DOHH2 (cell line): ENCODE measurements at regions not wholly inside any gene's neighbourhood (a gene's known extent, or its start where the extent isn't known, plus 50 kb on each side); places are given as distances from the start of the nearest gene placed in this dataset.
"Not testable (repeated sequence)": the region's sequence is repeated elsewhere in the genome, so short reads cannot be mapped to it uniquely, and the experiment has no call there.

Experiments used
- H3F3A ChIP-seq: fragments of 200-600 bp; sonication (generic), shearing (Covaris generic); 2 replicates; pipeline ENCODE4 v1.6.0; 2016; ENCODE audit warnings: antibody characterized with exemption, mild to moderate bottlenecking; ENCODE audit not compliant: control insufficient read depth, insufficient read depth
- H3K27ac ChIP-seq: fragments of 200-600 bp; sonication (generic); 2 replicates; pipeline ENCODE4 v1.5.1; 2014; ENCODE audit warnings: low read depth, mild to moderate bottlenecking, low read length, moderate library complexity
- H3K27me3 ChIP-seq: fragments of 200-600 bp; sonication (generic); 2 replicates; pipeline ENCODE4 v1.6.1; 2014; ENCODE audit warnings: mild to moderate bottlenecking, low read length, mixed read lengths; ENCODE audit not compliant: control insufficient read depth
- H3K36me3 ChIP-seq: fragments of 200-600 bp; sonication (generic); 2 replicates; pipeline ENCODE4 v1.6.1; 2014; ENCODE audit warnings: mild to moderate bottlenecking, low read length, moderate library complexity, mixed read lengths; ENCODE audit not compliant: control insufficient read depth
- H3K4me1 ChIP-seq: fragments of 200-600 bp; sonication (generic); 2 replicates; pipeline ENCODE4 v1.6.1; 2014; ENCODE audit warnings: mild to moderate bottlenecking, low read length, mixed read lengths; ENCODE audit not compliant: control insufficient read depth
- H3K4me2 ChIP-seq: fragments of 200-600 bp; sonication (generic); 2 replicates; pipeline ENCODE4 v1.6.0; 2014; ENCODE audit warnings: mild to moderate bottlenecking, low read length, moderate library complexity
- H3K4me3 ChIP-seq: fragments of 200-600 bp; sonication (generic); 2 replicates; pipeline ENCODE4 v1.5.1; 2014; ENCODE audit warnings: mild to moderate bottlenecking, low read length, mixed read lengths
- H3K79me2 ChIP-seq: fragments of 200-600 bp; sonication (generic); 2 replicates; pipeline ENCODE4 v1.6.1; 2014; ENCODE audit warnings: mild to moderate bottlenecking, low read length, mixed read lengths; ENCODE audit not compliant: control insufficient read depth
- H3K9me2 ChIP-seq: fragments of 200-600 bp; sonication (generic); replicated peaks from 2 replicates; pipeline ENCODE4 v1.6.1; 2014; ENCODE audit warnings: mild to moderate bottlenecking, low read length, mixed read lengths; ENCODE audit not compliant: control insufficient read depth
- H3K9me3 ChIP-seq: fragments of 200-600 bp; sonication (generic); 2 replicates; pipeline ENCODE4 v1.6.1; 2014; ENCODE audit warnings: antibody characterized with exemption, low read length, mixed read lengths; ENCODE audit not compliant: control insufficient read depth, insufficient read depth
- H4K20me1 ChIP-seq: fragments of 200-600 bp; sonication (generic); 2 replicates; pipeline ENCODE4 v1.6.0; 2014; ENCODE audit warnings: low read depth, mild to moderate bottlenecking, antibody characterized with exemption, low read length, moderate library complexity; ENCODE audit not compliant: control insufficient read depth, insufficient read depth
- CTCF ChIP-seq: fragments of 200-600 bp; sonication (generic); IDR thresholded peaks from one replicate; pipeline ENCODE4 v1.5.1; 2014; ENCODE audit warnings: antibody characterized with exemption, mild to moderate bottlenecking, low read depth, low read length; ENCODE audit not compliant: poor library complexity, severe bottlenecking
- EZH2phosphoT487 ChIP-seq: fragments of 200-600 bp; sonication (generic); IDR thresholded peaks from 2 replicates; pipeline ENCODE4 v1.6.1; 2017; ENCODE audit warnings: borderline replicate concordance, mild to moderate bottlenecking, antibody characterized with exemption, low read length, moderate library complexity, mixed read lengths

DNA sequence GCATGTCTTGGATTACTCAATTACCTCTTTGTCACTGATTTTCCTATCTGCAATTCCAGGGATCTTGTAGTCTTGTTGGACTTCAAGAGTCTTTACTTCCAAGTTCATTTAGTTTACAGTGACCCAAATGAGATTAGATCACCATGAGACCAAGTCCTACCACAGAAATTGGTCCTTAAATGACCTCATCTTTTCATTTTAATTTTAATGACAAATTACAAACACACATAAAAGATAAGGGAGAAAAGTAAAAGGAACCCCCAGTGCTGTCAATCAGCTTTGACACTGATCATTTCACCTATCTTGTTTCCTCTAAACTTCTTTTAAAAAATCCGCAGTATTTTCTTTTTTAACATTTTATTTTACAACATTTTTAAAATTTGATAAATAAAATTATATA lies 54.9 kb upstream of the FYN start:
- no peaks in the 10 kb centered on the region for H4K20me1 ChIP-seq
- no peak overlapping the region for H3K4me3 ChIP-seq
- no peak overlapping the region for H3K4me2 ChIP-seq
- no peaks in the 10 kb centered on the region for H3F3A ChIP-seq
- no peaks in the 10 kb centered on the region for H3K79me2 ChIP-seq
- peaks cover 23% of the 10 kb centered on the region for H3K27me3 ChIP-seq
- no peaks in the 10 kb centered on the region for H3K9me3 ChIP-seq
- no peaks in the 10 kb centered on the region for H3K9me2 ChIP-seq
- H3K36me3 ChIP-seq: no peaks in the 10 kb centered on the region
- no peak for TF ChIP-seq CTCF
- TF ChIP-seq EZH2phosphoT487: no peak
- H3K27ac ChIP-seq: no peak overlapping the region
- H3K4me1 ChIP-seq: no peaks in the 10 kb centered on the region

DNA sequence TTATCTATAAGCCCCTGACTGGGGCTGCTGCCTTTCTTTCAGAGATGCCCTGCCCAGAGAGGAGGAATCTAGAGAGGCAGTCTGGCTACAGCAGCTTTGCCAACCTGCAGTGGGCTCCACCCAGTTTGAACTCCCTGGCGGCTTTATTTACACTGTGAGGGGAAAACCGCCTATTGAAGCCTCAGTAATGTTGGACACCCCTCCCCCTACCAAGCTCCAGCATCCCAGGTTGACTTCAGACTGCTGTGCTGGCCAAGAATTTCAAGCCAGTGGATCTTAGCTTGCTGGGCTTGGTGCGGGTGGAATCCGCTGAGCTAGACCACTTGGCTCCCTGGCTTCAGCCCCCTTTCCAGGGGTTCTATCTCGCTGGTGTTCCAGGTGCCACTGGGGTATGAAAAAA lies 61.4 kb upstream of the FYN start:
- H3K9me2 ChIP-seq, H3K79me2 ChIP-seq, H3K27ac ChIP-seq, H3K4me2 ChIP-seq, H3K9me3 ChIP-seq, H4K20me1 ChIP-seq, H3K4me3 ChIP-seq, H3K4me1 ChIP-seq, H3K36me3 ChIP-seq, H3K27me3 ChIP-seq, H3F3A ChIP-seq: not testable (repeated sequence)

DNA sequence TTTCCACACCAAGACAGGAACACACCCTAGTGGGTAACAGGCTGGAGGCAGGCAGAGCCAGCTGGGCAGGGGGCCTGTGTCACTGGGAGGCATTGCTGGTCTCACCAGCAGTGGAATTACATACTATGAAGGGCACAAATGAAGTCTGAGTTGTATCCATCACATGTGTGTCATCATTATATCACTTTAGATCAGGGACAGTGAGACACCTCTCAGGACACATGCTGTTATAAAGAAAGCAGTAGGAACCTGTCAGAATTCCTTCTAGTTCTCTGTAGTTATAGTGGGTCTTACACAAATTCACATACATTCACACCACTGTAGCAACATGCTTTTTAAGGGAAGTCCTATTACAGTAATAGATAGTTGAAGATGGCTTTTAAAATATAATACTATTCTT lies 63.5 kb upstream of the FYN start:
- H3K27me3 ChIP-seq: no peaks in the 10 kb centered on the region; the same call in 1 of the 2 replicates
- H3K27ac ChIP-seq: no peak overlapping the region
- no peak overlapping the region for H3K4me3 ChIP-seq
- H3K36me3 ChIP-seq: no peaks in the 10 kb centered on the region
- no peaks in the 10 kb centered on the region for H3K4me1 ChIP-seq
- no peaks in the 10 kb centered on the region for H3K9me3 ChIP-seq
- H3K4me2 ChIP-seq: no peak overlapping the region
- no peaks in the 10 kb centered on the region for H4K20me1 ChIP-seq
- no peak for TF ChIP-seq EZH2phosphoT487
- no peak for TF ChIP-seq CTCF
- no peaks in the 10 kb centered on the region for H3K9me2 ChIP-seq
- H3F3A ChIP-seq: no peaks in the 10 kb centered on the region
- H3K79me2 ChIP-seq: no peaks in the 10 kb centered on the region

DNA sequence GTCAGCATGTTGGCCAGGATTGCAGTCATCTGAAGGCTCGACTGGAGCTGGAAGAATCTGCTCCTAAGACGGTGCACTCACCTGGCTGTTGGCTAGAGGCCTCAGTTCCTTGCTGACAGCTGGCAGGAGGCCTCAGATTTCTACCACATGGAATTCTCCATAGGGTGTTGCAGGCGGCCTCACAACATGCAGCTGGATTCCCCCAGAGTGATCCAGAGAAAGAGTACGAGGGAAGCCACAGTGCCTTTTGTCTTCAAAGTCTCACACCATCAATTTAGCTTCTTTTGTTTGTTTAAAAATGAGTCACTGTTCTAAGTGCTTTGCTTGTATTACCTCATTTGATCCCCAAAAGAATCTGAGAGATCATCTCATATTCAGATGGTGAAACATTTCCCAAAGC lies 65.5 kb upstream of the FYN start:
- Histone ChIP-seq H3K36me3 (no peaks in the 10 kb centered on the region), H3K4me1 (no peaks in the 10 kb centered on the region), H3K4me2 (no peak overlapping the region), H3K4me3 (no peak overlapping the region), H3K9me3 (no peaks in the 10 kb centered on the region), H4K20me1 (no peaks in the 10 kb centered on the region), H3F3A (no peaks in the 10 kb centered on the region), H3K9me2 (no peaks in the 10 kb centered on the region), H3K79me2 (no peaks in the 10 kb centered on the region), H3K27ac (no peak overlapping the region), H3K27me3 (no peaks in the 10 kb centered on the region; the same call in 1 of the 2 replicates)
- no peak for TF ChIP-seq CTCF
- TF ChIP-seq EZH2phosphoT487: no peak
